ENCODE measurements at regions not wholly inside any gene's neighbourhood (a gene's known extent, or its start where the extent isn't known, plus 50 kb on each side); places are given as distances from the start of the nearest gene placed in this dataset.
A peak's percentile ranks its signal among the peaks of the same experiment; 100 is the strongest.

DNA sequence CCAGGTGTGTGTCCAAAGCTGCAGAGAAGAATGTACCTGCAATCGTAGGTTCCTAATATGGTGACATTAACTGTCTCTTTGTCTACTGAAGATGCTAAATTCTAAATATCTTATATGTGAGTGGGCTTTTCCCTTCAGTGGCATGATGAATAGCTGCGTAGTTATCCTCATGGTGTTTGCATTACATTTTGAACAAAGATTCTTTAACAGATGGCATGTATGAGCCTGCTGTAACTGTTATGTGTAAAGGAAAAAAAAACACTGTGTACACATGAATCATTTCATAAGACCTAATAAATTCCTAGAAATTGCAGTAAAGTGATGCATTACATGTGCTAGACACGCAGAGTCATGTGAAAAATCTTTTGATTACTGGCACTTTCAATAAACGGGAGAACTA, 288.0 kb downstream of the SH2D1A start:
- Histone ChIP-seq H3K9ac (ENCODE audit: control insufficient read depth, extremely low read depth, insufficient read depth, low read length) (no peak overlapping the region), H3K4me1 (ENCODE audit: control insufficient read depth, extremely low read depth, insufficient read depth, low read length) (peaks cover 3% of the 10 kb centered on the region), H3K4me3 (ENCODE audit: control insufficient read depth in 2 of 3, extremely low read depth in 1 of 3, insufficient read depth in 2 of 3, low read depth in 1 of 3, low read length in 3 of 3) (no peak overlapping the region), H3K9me3 (ENCODE audit: control insufficient read depth, low read depth, low read length) (no peaks in the 10 kb centered on the region), H3K9me1 (ENCODE audit: control insufficient read depth, extremely low read depth, insufficient read depth, low read length) (no peaks in the 10 kb centered on the region), H3K79me2 (ENCODE audit: control insufficient read depth, insufficient read depth, low read length) (no peaks in the 10 kb centered on the region), H3K27ac (ENCODE audit: control insufficient read depth, insufficient read depth, low read length) (no peak overlapping the region), H3K27me3 (ENCODE audit: control insufficient read depth, extremely low read depth, insufficient read depth, low read length) (no peaks in the 10 kb centered on the region), H3K36me3 (ENCODE audit: control insufficient read depth in 2 of 2, extremely low read depth in 1 of 2, insufficient read depth in 2 of 2, low read length in 2 of 2) (no peaks in the 10 kb centered on the region), H4K20me1 (ENCODE audit: control insufficient read depth, extremely low read depth, insufficient read depth, low read length) (no peaks in the 10 kb centered on the region), H3K4me2 (ENCODE audit: control insufficient read depth, extremely low read depth, insufficient read depth, low read depth, low read length) (no peak overlapping the region), H2AFZ (ENCODE audit: control insufficient read depth, low read length) (no peak overlapping the region)
- TF ChIP-seq EZH2 (IDR thresholded peaks at IDR 0.05; ENCODE audit: low read length) = no peak
- TF ChIP-seq, protein P1, sequence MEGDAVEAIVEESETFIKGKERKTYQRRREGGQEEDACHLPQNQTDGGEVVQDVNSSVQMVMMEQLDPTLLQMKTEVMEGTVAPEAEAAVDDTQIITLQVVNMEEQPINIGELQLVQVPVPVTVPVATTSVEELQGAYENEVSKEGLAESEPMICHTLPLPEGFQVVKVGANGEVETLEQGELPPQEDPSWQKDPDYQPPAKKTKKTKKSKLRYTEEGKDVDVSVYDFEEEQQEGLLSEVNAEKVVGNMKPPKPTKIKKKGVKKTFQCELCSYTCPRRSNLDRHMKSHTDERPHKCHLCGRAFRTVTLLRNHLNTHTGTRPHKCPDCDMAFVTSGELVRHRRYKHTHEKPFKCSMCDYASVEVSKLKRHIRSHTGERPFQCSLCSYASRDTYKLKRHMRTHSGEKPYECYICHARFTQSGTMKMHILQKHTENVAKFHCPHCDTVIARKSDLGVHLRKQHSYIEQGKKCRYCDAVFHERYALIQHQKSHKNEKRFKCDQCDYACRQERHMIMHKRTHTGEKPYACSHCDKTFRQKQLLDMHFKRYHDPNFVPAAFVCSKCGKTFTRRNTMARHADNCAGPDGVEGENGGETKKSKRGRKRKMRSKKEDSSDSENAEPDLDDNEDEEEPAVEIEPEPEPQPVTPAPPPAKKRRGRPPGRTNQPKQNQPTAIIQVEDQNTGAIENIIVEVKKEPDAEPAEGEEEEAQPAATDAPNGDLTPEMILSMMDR (optimal IDR thresholded peaks at IDR 0.05 in 1 of 3, IDR thresholded peaks at IDR 0.05 in 1 of 3, conservative IDR thresholded peaks at IDR 0.05 in 1 of 3; ENCODE audit: extremely low read depth in 1 of 3, insufficient read depth in 2 of 3, low read length in 3 of 3) = no peak
- FAIRE-seq = no peak
- dilution Hi-C loops (cut with MboI; ENCODE audit: extremely low pct_ligation_motif_present, low sequenced_read_pairs) = no loop called here
- DNase-seq (ENCODE audit: low read depth, low spot score) = peak; percentile 40

DNA sequence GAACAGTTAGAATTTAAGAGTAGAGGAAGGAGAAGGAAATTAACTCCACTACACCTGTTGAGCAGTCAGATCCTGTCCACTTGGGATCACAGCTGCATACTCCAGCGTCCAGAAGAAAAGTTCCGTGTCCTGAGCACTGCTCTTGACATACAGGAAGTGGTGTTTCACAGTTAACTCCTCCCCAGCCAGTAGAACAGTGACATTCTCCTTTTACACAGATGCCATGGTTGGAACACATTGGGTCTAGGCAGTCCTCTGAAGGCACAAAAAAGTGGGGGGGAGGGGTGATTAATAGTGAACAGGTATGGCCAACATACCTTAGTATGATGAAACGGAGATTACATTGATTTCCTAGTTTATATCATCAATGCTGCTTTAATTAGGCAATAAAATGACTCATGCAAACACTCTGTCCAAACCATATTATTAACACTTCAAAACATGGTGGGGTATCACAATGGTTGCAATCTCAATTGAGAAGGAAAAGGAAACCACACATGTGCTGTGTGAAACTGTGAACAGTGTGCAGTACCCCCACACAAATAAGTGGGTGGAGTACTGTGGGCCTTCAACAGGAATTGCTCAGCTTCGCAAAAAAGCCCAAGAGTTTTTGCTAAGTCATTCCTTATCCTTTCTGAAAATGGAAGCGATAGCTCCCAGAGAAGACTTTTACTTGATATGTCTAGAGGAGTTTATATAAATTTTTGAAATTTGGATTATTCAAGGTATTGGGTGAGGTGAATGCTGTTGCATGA, 295.6 kb downstream of the SH2D1A start:
- Histone ChIP-seq H2AFZ (ENCODE audit: control insufficient read depth, low read length) (no peak overlapping the region), H3K4me1 (ENCODE audit: control insufficient read depth, extremely low read depth, insufficient read depth, low read length) (no peaks in the 10 kb centered on the region), H3K27me3 (ENCODE audit: control insufficient read depth, extremely low read depth, insufficient read depth, low read length) (no peaks in the 10 kb centered on the region), H3K79me2 (ENCODE audit: control insufficient read depth, insufficient read depth, low read length) (no peaks in the 10 kb centered on the region), H4K20me1 (ENCODE audit: control insufficient read depth, extremely low read depth, insufficient read depth, low read length) (no peaks in the 10 kb centered on the region), H3K4me2 (ENCODE audit: control insufficient read depth, extremely low read depth, insufficient read depth, low read depth, low read length) (no peak overlapping the region), H3K36me3 (ENCODE audit: control insufficient read depth in 2 of 2, extremely low read depth in 1 of 2, insufficient read depth in 2 of 2, low read length in 2 of 2) (no peaks in the 10 kb centered on the region), H3K4me3 (ENCODE audit: control insufficient read depth in 2 of 3, extremely low read depth in 1 of 3, insufficient read depth in 2 of 3, low read depth in 1 of 3, low read length in 3 of 3) (no peak overlapping the region), H3K9ac (ENCODE audit: control insufficient read depth, extremely low read depth, insufficient read depth, low read length) (no peak overlapping the region), H3K27ac (ENCODE audit: control insufficient read depth, insufficient read depth, low read length) (no peak overlapping the region), H3K9me3 (ENCODE audit: control insufficient read depth, low read depth, low read length) (no peaks in the 10 kb centered on the region), H3K9me1 (ENCODE audit: control insufficient read depth, extremely low read depth, insufficient read depth, low read length) (no peaks in the 10 kb centered on the region)
- DNase-seq (ENCODE audit: low read depth, low spot score) (no peak), FAIRE-seq (no peak)
- dilution Hi-C loops (cut with MboI; ENCODE audit: extremely low pct_ligation_motif_present, low sequenced_read_pairs) = no loop called here
- TF ChIP-seq, protein P1 (optimal IDR thresholded peaks at IDR 0.05 in 1 of 3, IDR thresholded peaks at IDR 0.05 in 1 of 3, conservative IDR thresholded peaks at IDR 0.05 in 1 of 3; ENCODE audit: extremely low read depth in 1 of 3, insufficient read depth in 2 of 3, low read length in 3 of 3) = no peak
- no peak for TF ChIP-seq EZH2 (IDR thresholded peaks at IDR 0.05; ENCODE audit: low read length)
